AG04449 (cell line): ENCODE measurements at regions not wholly inside any gene's neighbourhood (a gene's known extent, or its start where the extent isn't known, plus 50 kb on each side); places are given as distances from the start of the nearest gene placed in this dataset.

Experiments
- CTCF ChIA-PET: fragments of 350-600 bp; formaldehyde crosslinking; extraction: SDS; loops from one replicate; lab custom pipeline; 2021; ENCODE audit warnings: antibody characterized with exemption; lab: Yijun Ruan, JAX
- POLR2A ChIA-PET: fragments of 400-600, 350-600 bp; formaldehyde crosslinking; extraction: SDS; loops from one replicate; lab custom pipeline; 2020; ENCODE audit warnings: antibody characterized with exemption, inconsistent platforms; lab: Yijun Ruan, JAX
- DNase-seq: peaks from one replicate; pipeline ENCODE4 v3.0.0-alpha.2; 2010; ENCODE audit warnings: low read depth, low spot score
- H3K4me3 ChIP-seq: 2 replicates; pipeline ENCODE4 v1.5.1; 2011; ENCODE audit warnings: low read depth, mild to moderate bottlenecking, control low read depth, low read length
- CTCF ChIP-seq: IDR thresholded peaks from one replicate; pipeline ENCODE4 v1.5.1; 2011; ENCODE audit warnings: mild to moderate bottlenecking, moderate library complexity, low read length, control low read depth, inconsistent platforms; ENCODE audit not compliant: insufficient read depth; ENCODE audit errors: missing control alignments

GRCh38 chr10:47222461-47222860 lies 77.5 kb upstream of the GDF10 start:
- no peak for TF ChIP-seq CTCF
- ChIA-PET CTCF (interaction anchor here (1.2 to 1.4 kb wide), 2 partner anchors 175 to 177 kb away, joined by 3 read pairs; no protein-coding TSS in a partner anchor), POLR2A (no interaction called here)
- DNase-seq = no peak
- no peak overlapping the region for H3K4me3 ChIP-seq

GRCh38 chr10:47223236-47223635 lies 76.8 kb upstream of the GDF10 start:
- no peak for DNase-seq
- H3K4me3 ChIP-seq = no peak overlapping the region
- CTCF ChIA-PET = interaction anchor here (1.4 kb wide), 1 partner anchor 176 kb away, joined by 3 read pairs; no protein-coding TSS in a partner anchor
- POLR2A ChIA-PET = no interaction called here
- TF ChIP-seq CTCF = no peak

- ChIA-PET CTCF (interaction anchor here (0.8 to 1.2 kb wide), 2 partner anchors 177 to 200 kb away, joined by 3 read pairs; no protein-coding TSS in a partner anchor), POLR2A (no interaction called here)
- no peak for DNase-seq
Observed at GRCh38 chr10:47224546-47225218, 75.3 kb upstream of the GDF10 start.

GRCh38 chr10:47225219-47225927 lies 74.6 kb upstream of the GDF10 start:
- H3K4me3 ChIP-seq = no peak overlapping the region
- POLR2A ChIA-PET = no interaction called here
- DNase-seq = no peak
- TF ChIP-seq CTCF = no peak
- CTCF ChIA-PET = interaction anchor here (0.8 to 1.2 kb wide), 2 partner anchors 178 to 201 kb away, joined by 3 read pairs; no protein-coding TSS in a partner anchor

More at GRCh38 chr10:47224546-47225218, 75.3 kb upstream of the GDF10 start:
- no peak overlapping the region for H3K4me3 ChIP-seq
- no peak for TF ChIP-seq CTCF

GRCh38 chr10:47225928-47226645 lies 73.9 kb upstream of the GDF10 start:
- no peak for DNase-seq
- TF ChIP-seq CTCF = no peak
- no peak overlapping the region for H3K4me3 ChIP-seq
- ChIA-PET POLR2A (no interaction called here), CTCF (no interaction called here)

GRCh38 chr10:47230482-47230881 lies 69.5 kb upstream of the GDF10 start:
- TF ChIP-seq CTCF = no peak
- no peak for DNase-seq
- ChIA-PET CTCF (no interaction called here), POLR2A (no interaction called here)
- no peak overlapping the region for H3K4me3 ChIP-seq
